A673 (cell line): ENCODE measurements at regions not wholly inside any gene's neighbourhood (a gene's known extent, or its start where the extent isn't known, plus 50 kb on each side); places are given as distances from the start of the nearest gene placed in this dataset.

Source experiments
- BruUV-seq: library from RNA; stranded (reverse); fragments of 400-500 nt; replicated peaks from 2 replicates; lab custom pipeline; 2021; lab: Mats Ljungman, UMichigan
- CTCF ChIA-PET: fragments of 300-600 bp; sonication (Branson Sonifier 250); formaldehyde crosslinking; loops from one replicate; lab custom pipeline; 2022; ENCODE audit warnings: antibody characterized with exemption; lab: Charles Lee
- POLR2A ChIA-PET: fragments of 300-600 bp; sonication (Branson Sonifier 250); formaldehyde crosslinking; loops from one replicate; lab custom pipeline; 2022; ENCODE audit warnings: antibody characterized with exemption; ENCODE audit not compliant: low non-redundant PET; lab: Charles Lee
- DNase-seq: peaks from one replicate; pipeline ENCODE4 v3.0.0-alpha.2; 2015; ENCODE audit warnings: low spot score
- H3K27ac ChIP-seq: fragments of 200-600 bp; sonication (generic); 2 replicates; pipeline ENCODE4 v1.5.1; 2016; ENCODE audit warnings: mixed run types, low read depth, mild to moderate bottlenecking, mixed read lengths, antibody characterized with exemption, low read length; ENCODE audit not compliant: poor library complexity, severe bottlenecking
- H3K27me3 ChIP-seq: fragments of 200-600 bp; sonication (generic); replicated peaks from 2 replicates; pipeline ENCODE4 v1.6.1; 2017; ENCODE audit warnings: mixed run types, low read depth, mild to moderate bottlenecking, mixed read lengths, antibody characterized with exemption, low read length; ENCODE audit not compliant: insufficient read depth, poor library complexity
- H3K36me3 ChIP-seq: fragments of 200-600 bp; sonication (generic); 2 replicates; pipeline ENCODE4 v1.6.1; 2016; ENCODE audit warnings: mixed run types, mild to moderate bottlenecking, mixed read lengths, antibody characterized with exemption, low read length; ENCODE audit not compliant: insufficient read depth, poor library complexity, severe bottlenecking
- H3K4me1 ChIP-seq: fragments of 200-600 bp; sonication (generic); 2 replicates; pipeline ENCODE4 v1.6.1; 2017; ENCODE audit warnings: mixed run types, mild to moderate bottlenecking, mixed read lengths, antibody characterized with exemption, low read length; ENCODE audit not compliant: insufficient read depth, poor library complexity, severe bottlenecking
- H3K4me3 ChIP-seq: fragments of 200-600 bp; sonication (generic); 2 replicates; pipeline ENCODE4 v1.5.1; 2016; ENCODE audit warnings: low read depth, mixed run types, mild to moderate bottlenecking, mixed read lengths, low read length; ENCODE audit not compliant: poor library complexity, severe bottlenecking
- H3K9me3 ChIP-seq: fragments of 200-600 bp; sonication (generic); 2 replicates; pipeline ENCODE4 v1.6.1; 2016; ENCODE audit warnings: mixed run types, low read depth, mild to moderate bottlenecking, mixed read lengths, antibody characterized with exemption, low read length; ENCODE audit not compliant: poor library complexity, severe bottlenecking
- CTCF ChIP-seq: fragments of 300-800, 200-600 bp; sonication (generic); conservative IDR thresholded peaks from 2 replicates; pipeline ENCODE4 v1.5.1; 2017; ENCODE audit warnings: low read depth, mild to moderate bottlenecking, antibody characterized with exemption, low read length, moderate library complexity, mixed read lengths
- EZH2 ChIP-seq: fragments of 200-600 bp; sonication (generic); IDR thresholded peaks from 2 replicates; pipeline ENCODE4 v1.6.1; 2017; ENCODE audit warnings: borderline replicate concordance, low read depth, mild to moderate bottlenecking, mixed read lengths, antibody characterized with exemption, low read length; ENCODE audit not compliant: poor library complexity, severe bottlenecking
- intact Hi-C: fragments of 100-400 bp; cut with micrococcal nuclease; formaldehyde crosslinking; loops from one replicate; pipeline ENCODE4 v1.10.0; 2022; ENCODE audit not compliant: unreplicated experiment

GRCh38 chr12:86799616-86800015 lies 543.4 kb upstream of the MGAT4C start:
- ChIA-PET CTCF (no interaction called here), POLR2A (no interaction called here)
- Histone ChIP-seq H3K27ac (no peak overlapping the region), H3K4me1 (no peaks in the 10 kb centered on the region), H3K9me3 (no peaks in the 10 kb centered on the region), H3K4me3 (no peak overlapping the region), H3K27me3 (no peaks in the 10 kb centered on the region), H3K36me3 (no peaks in the 10 kb centered on the region)
- intact Hi-C loops, result no loop called here
- no peak for TF ChIP-seq EZH2
- TF ChIP-seq CTCF, result no peak
- no TSS peak for BruUV-seq
- no peak for DNase-seq

DNA sequence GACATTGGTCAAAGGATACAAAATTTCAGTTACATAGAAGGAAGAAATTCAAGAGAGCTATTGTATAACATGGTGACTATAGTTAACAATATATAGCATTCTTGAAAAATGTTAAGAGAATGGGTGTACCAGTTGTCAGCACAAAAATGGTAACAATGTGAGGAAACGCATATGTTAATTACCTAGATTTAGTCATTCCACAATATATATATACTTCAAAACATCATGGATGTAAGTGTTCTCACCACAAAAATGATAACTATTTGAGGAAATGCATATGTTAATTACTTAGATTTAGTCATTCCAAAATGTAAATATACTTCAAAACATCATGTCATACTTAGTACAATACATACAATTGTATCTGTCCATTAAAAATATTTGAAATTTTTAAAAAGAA lies 540.4 kb upstream of the MGAT4C start:
- ChIA-PET CTCF (no interaction called here), POLR2A (no interaction called here)
- no TSS peak for BruUV-seq
- Histone ChIP-seq H3K27ac (no peak overlapping the region), H3K9me3 (no peaks in the 10 kb centered on the region), H3K4me1 (no peaks in the 10 kb centered on the region), H3K36me3 (no peaks in the 10 kb centered on the region), H3K4me3 (no peak overlapping the region), H3K27me3 (no peaks in the 10 kb centered on the region)
- DNase-seq, result no peak
- TF ChIP-seq CTCF, result no peak
- TF ChIP-seq EZH2, result no peak
- intact Hi-C loops, result no loop called here

DNA sequence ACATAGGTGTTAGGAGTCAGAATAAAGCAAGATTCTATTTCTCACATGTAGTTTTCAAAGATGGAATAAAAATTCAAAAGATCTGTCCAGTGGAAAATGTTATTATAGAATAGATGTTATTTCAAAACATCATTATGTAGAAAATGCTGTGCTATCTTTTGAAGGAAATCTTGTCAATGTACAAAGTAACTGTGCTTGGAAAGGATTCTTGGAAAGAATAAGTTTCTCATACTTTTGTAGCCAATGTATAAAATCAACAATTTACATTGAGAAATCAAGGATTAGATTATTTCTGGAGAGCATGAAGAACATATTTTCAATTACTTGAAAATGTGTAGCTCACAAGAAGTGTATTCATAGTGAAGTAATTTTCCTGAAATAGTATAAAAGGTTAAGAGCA lies 532.5 kb upstream of the MGAT4C start:
- TF ChIP-seq EZH2, result no peak
- TF ChIP-seq CTCF, result no peak
- ChIA-PET CTCF (no interaction called here), POLR2A (no interaction called here)
- DNase-seq, result no peak
- Histone ChIP-seq H3K9me3 (no peaks in the 10 kb centered on the region), H3K36me3 (no peaks in the 10 kb centered on the region), H3K4me3 (no peak overlapping the region), H3K27me3 (no peaks in the 10 kb centered on the region), H3K4me1 (no peaks in the 10 kb centered on the region), H3K27ac (no peak overlapping the region)
- BruUV-seq, result no TSS peak
- intact Hi-C loops, result no loop called here
